ENCODE measurements at regions not wholly inside any gene's neighbourhood (a gene's known extent, or its start where the extent isn't known, plus 50 kb on each side); places are given as distances from the start of the nearest gene placed in this dataset.

GRCh38 chr5:101084353-101084752, 181.3 kb upstream of the ST8SIA4 start:
- no peak overlapping the region for H3K4me3 ChIP-seq (ENCODE audit: low read depth, low read length)
- TF ChIP-seq CTCF (IDR thresholded peaks at IDR 0.05; ENCODE audit: low read depth, low read length) = no peak
- in situ Hi-C loops (cut with HindIII; ENCODE audit: low sequenced_read_pairs) = no loop called here
- no peak for DNase-seq (ENCODE audit: low read depth, low spot score)

GRCh38 chr5:101080462-101081240, 177.6 kb upstream of the ST8SIA4 start:
- TF ChIP-seq CTCF (IDR thresholded peaks at IDR 0.05; ENCODE audit: low read depth, low read length) = no peak
- in situ Hi-C loops (cut with HindIII; ENCODE audit: low sequenced_read_pairs) = no loop called here
- no peak overlapping the region for H3K4me3 ChIP-seq (ENCODE audit: low read depth, low read length)
- DNase-seq (ENCODE audit: low read depth, low spot score) = peak; percentile 2

GRCh38 chr5:101068298-101068697, 165.2 kb upstream of the ST8SIA4 start:
- no peak overlapping the region for H3K4me3 ChIP-seq (ENCODE audit: low read depth, low read length)
- in situ Hi-C loops (cut with HindIII; ENCODE audit: low sequenced_read_pairs) = no loop called here
- no peak for DNase-seq (ENCODE audit: low read depth, low spot score)
- no peak for TF ChIP-seq CTCF (IDR thresholded peaks at IDR 0.05; ENCODE audit: low read depth, low read length)

GRCh38 chr5:101067429-101067828, 164.3 kb upstream of the ST8SIA4 start:
- no peak overlapping the region for H3K4me3 ChIP-seq (ENCODE audit: low read depth, low read length)
- TF ChIP-seq CTCF (IDR thresholded peaks at IDR 0.05; ENCODE audit: low read depth, low read length) = no peak
- DNase-seq (ENCODE audit: low read depth, low spot score) = no peak
- in situ Hi-C loops (cut with HindIII; ENCODE audit: low sequenced_read_pairs) = no loop called here

GRCh38 chr5:101062902-101063301, 159.8 kb upstream of the ST8SIA4 start:
- no peak for TF ChIP-seq CTCF (IDR thresholded peaks at IDR 0.05; ENCODE audit: low read depth, low read length)
- in situ Hi-C loops (cut with HindIII; ENCODE audit: low sequenced_read_pairs) = no loop called here
- DNase-seq (ENCODE audit: low read depth, low spot score) = no peak
- no peak overlapping the region for H3K4me3 ChIP-seq (ENCODE audit: low read depth, low read length)

GRCh38 chr5:101047181-101047580, 144.1 kb upstream of the ST8SIA4 start:
- in situ Hi-C loops (cut with HindIII; ENCODE audit: low sequenced_read_pairs) = no loop called here
- no peak for TF ChIP-seq CTCF (IDR thresholded peaks at IDR 0.05; ENCODE audit: low read depth, low read length)
- DNase-seq (ENCODE audit: low read depth, low spot score) = no peak
- H3K4me3 ChIP-seq (ENCODE audit: low read depth, low read length) = no peak overlapping the region

All from astrocyte of the spinal cord (primary cell).